ENCODE measurements at regions not wholly inside any gene's neighbourhood (a gene's known extent, or its start where the extent isn't known, plus 50 kb on each side); places are given as distances from the start of the nearest gene placed in this dataset.

- no peak for TF ChIP-seq CTCF (IDR thresholded peaks at IDR 0.05)
- TF ChIP-seq EZH2 (IDR thresholded peaks at IDR 0.05; ENCODE audit: borderline replicate concordance, insufficient read depth, low read depth, low read length, poor library complexity, severe bottlenecking): no peak
These were observed 421.1 kb upstream of the SETBP1 start for GRCh38 chr18:44259610-44260009.

Measured in B cell (primary cell).